Ishikawa (cell line): ENCODE measurements at regions not wholly inside any gene's neighbourhood (a gene's known extent, or its start where the extent isn't known, plus 50 kb on each side); places are given as distances from the start of the nearest gene placed in this dataset.

Source experiments
- CEBPB ChIP-seq: IDR thresholded peaks from 2 replicates; pipeline ENCODE4 v1.6.1; 2012
- CREB1 ChIP-seq: IDR thresholded peaks from 2 replicates; pipeline ENCODE4 v1.6.1; 2012; ENCODE audit warnings: low read depth
- EGR1 ChIP-seq: IDR thresholded peaks from 2 replicates; pipeline ENCODE4 v1.6.1; 2012
- EP300 ChIP-seq: IDR thresholded peaks from 2 replicates; pipeline ENCODE4 v1.6.1; 2012; ENCODE audit warnings: borderline replicate concordance
- FOXM1 ChIP-seq: IDR thresholded peaks from 2 replicates; pipeline ENCODE4 v1.6.1; 2012; ENCODE audit warnings: low read depth, borderline replicate concordance
- MAX ChIP-seq: IDR thresholded peaks from 2 replicates; pipeline ENCODE4 v1.6.1; 2012
- NFIC ChIP-seq: IDR thresholded peaks from 2 replicates; pipeline ENCODE4 v1.6.1; 2012
- RAD21 ChIP-seq: IDR thresholded peaks from 2 replicates; pipeline ENCODE4 v1.6.1; 2012; ENCODE audit warnings: low read depth
- REST ChIP-seq: IDR thresholded peaks from 2 replicates; pipeline ENCODE4 v1.6.1; 2012; ENCODE audit warnings: low read depth, mild to moderate bottlenecking
- TAF1 ChIP-seq: IDR thresholded peaks from 2 replicates; pipeline ENCODE4 v1.6.1; 2012; ENCODE audit warnings: low read depth, mild to moderate bottlenecking
- TCF12 ChIP-seq: IDR thresholded peaks from 2 replicates; pipeline ENCODE4 v1.6.1; 2012; ENCODE audit warnings: low read depth
- TEAD4 ChIP-seq: IDR thresholded peaks from 2 replicates; pipeline ENCODE4 v1.6.1; 2012
- USF1 ChIP-seq: IDR thresholded peaks from 2 replicates; pipeline ENCODE4 v1.6.1; 2012
- YY1 ChIP-seq: IDR thresholded peaks from 2 replicates; pipeline ENCODE4 v1.6.1; 2012; ENCODE audit warnings: low read depth
- ZBTB7A ChIP-seq: IDR thresholded peaks from 2 replicates; pipeline ENCODE4 v1.6.1; 2012; ENCODE audit warnings: low read depth

GRCh38 chr3:757711-758110, 335.1 kb upstream of the CNTN6 start:
- no peak for TF ChIP-seq YY1
- TF ChIP-seq TEAD4 = no peak
- TF ChIP-seq RAD21 = no peak
- no peak for TF ChIP-seq USF1
- no peak for TF ChIP-seq EGR1
- no peak for TF ChIP-seq MAX
- no peak for TF ChIP-seq NFIC
- no peak for TF ChIP-seq CREB1
- no peak for TF ChIP-seq CEBPB
- TF ChIP-seq TCF12 = no peak

GRCh38 chr3:759106-759505, 333.7 kb upstream of the CNTN6 start:
- TF ChIP-seq EGR1 (no peak), CEBPB (no peak), REST (no peak), TEAD4 (no peak), RAD21 (no peak), TCF12 (no peak), USF1 (no peak)

GRCh38 chr3:775178-775880, 317.5 kb upstream of the CNTN6 start:
- no peak for TF ChIP-seq FOXM1
- no peak for TF ChIP-seq RAD21
- no peak for TF ChIP-seq CEBPB
- no peak for TF ChIP-seq USF1
- no peak for TF ChIP-seq YY1
- no peak for TF ChIP-seq NFIC
- no peak for TF ChIP-seq MAX
- TF ChIP-seq ZBTB7A = no peak
- no peak for TF ChIP-seq TAF1
- no peak for TF ChIP-seq TCF12
- no peak for TF ChIP-seq REST
- TF ChIP-seq EGR1 = no peak
- no peak for TF ChIP-seq CREB1
- no peak for TF ChIP-seq TEAD4
- TF ChIP-seq EP300 = no peak

- TF ChIP-seq CEBPB = no peak
- TF ChIP-seq RAD21 = no peak
- no peak for TF ChIP-seq ZBTB7A
- no peak for TF ChIP-seq EP300
- TF ChIP-seq TAF1 = no peak
- TF ChIP-seq TCF12 = no peak
- TF ChIP-seq CREB1 = no peak
- no peak for TF ChIP-seq NFIC
- no peak for TF ChIP-seq FOXM1
- no peak for TF ChIP-seq EGR1
These were observed 312.3 kb upstream of the CNTN6 start for GRCh38 chr3:780505-780904.

- TF ChIP-seq ZBTB7A = no peak
These were observed 301.4 kb upstream of the CNTN6 start for GRCh38 chr3:791442-791841.

- TF ChIP-seq USF1 (no peak), ZBTB7A (no peak), TCF12 (no peak), MAX (no peak), YY1 (no peak)
These were observed 300.2 kb upstream of the CNTN6 start for GRCh38 chr3:792630-793029.
